ENCODE measurements at regions not wholly inside any gene's neighbourhood (a gene's known extent, or its start where the extent isn't known, plus 50 kb on each side); places are given as distances from the start of the nearest gene placed in this dataset.

DNA sequence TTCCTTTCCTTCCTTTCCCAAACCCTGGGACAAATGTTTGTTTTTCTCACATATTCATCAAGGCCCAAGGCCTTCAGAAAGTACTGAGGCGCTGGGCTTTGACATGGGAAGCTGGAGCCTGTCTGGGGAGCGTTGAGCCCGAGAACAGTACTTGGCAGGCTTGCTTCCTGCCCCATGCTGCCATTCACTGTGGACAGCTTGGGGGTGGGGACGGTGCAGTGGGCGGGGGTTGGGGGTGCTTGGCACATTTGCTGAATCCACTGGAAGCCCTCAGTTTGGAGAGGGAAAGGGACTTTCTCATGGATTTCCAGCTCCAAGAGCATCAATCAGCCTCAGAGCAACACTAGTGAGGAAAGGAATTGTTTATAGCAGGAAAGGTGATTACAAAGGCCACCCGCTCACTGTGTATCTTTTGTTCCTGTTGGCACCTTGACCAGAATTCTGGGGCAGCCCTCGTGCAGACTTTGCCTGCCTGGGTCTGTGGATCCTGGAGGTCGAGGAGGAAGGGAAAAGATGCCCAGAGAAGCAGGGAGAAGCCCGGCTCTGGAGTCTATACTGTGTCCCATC is 199.8 kb upstream of the RGMA start:
- Histone ChIP-seq H3K4me3 (ENCODE audit: low read length in 3 of 3) (no peak overlapping the region), H3K4me1 (ENCODE audit: control insufficient read depth in 2 of 3, insufficient read depth in 2 of 3, low read depth in 1 of 3, low read length in 3 of 3) (no peaks in the 10 kb centered on the region), H3K27me3 (ENCODE audit: control insufficient read depth, insufficient read depth, low read length) (no peaks in the 10 kb centered on the region), H3K27ac (ENCODE audit: low read depth in 2 of 2, low read length in 2 of 2) (no peak overlapping the region), H3K9me3 (ENCODE audit: control insufficient read depth in 2 of 3, insufficient read depth in 1 of 3, low read length in 3 of 3) (no peaks in the 10 kb centered on the region), H3K36me3 (ENCODE audit: control insufficient read depth in 2 of 3, insufficient read depth in 3 of 3, low read length in 3 of 3) (no peaks in the 10 kb centered on the region), H3K9ac (ENCODE audit: low read length in 3 of 3) (no peak overlapping the region)
- TF ChIP-seq, protein P1, sequence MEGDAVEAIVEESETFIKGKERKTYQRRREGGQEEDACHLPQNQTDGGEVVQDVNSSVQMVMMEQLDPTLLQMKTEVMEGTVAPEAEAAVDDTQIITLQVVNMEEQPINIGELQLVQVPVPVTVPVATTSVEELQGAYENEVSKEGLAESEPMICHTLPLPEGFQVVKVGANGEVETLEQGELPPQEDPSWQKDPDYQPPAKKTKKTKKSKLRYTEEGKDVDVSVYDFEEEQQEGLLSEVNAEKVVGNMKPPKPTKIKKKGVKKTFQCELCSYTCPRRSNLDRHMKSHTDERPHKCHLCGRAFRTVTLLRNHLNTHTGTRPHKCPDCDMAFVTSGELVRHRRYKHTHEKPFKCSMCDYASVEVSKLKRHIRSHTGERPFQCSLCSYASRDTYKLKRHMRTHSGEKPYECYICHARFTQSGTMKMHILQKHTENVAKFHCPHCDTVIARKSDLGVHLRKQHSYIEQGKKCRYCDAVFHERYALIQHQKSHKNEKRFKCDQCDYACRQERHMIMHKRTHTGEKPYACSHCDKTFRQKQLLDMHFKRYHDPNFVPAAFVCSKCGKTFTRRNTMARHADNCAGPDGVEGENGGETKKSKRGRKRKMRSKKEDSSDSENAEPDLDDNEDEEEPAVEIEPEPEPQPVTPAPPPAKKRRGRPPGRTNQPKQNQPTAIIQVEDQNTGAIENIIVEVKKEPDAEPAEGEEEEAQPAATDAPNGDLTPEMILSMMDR (IDR thresholded peaks at IDR 0.05; ENCODE audit: borderline replicate concordance, extremely low read depth, insufficient read depth) = no peak
- intact Hi-C loops (cut with DNase I) = no loop called here
- DNase-seq = peak in 2 of 5 donors; percentile 10 to 42
- no peak for FAIRE-seq

DNA sequence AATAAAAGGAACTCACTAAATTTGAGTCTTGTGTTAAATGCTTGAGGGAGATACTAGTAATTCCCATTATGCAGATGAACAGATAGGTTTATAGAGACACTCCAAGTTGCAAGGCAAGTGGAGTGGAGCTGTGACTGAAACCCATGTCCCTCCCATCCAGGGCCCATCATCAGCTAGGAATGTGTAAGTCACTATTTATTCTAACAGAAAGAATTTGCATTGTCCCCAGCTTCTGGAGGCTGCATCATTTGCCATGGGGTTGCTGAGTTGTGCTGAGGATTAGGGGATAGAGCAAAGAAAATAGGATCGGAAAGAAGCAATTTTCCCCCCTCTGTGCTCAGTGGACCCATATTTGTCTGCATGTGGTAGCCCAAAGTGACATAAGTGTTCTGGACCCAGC is 197.4 kb upstream of the RGMA start:
- no peak for DNase-seq
- TF ChIP-seq, protein P1 (IDR thresholded peaks at IDR 0.05; ENCODE audit: borderline replicate concordance, extremely low read depth, insufficient read depth) = no peak
- Histone ChIP-seq H3K27ac (ENCODE audit: low read depth in 2 of 2, low read length in 2 of 2) (no peak overlapping the region), H3K9me3 (ENCODE audit: control insufficient read depth in 2 of 3, insufficient read depth in 1 of 3, low read length in 3 of 3) (no peaks in the 10 kb centered on the region), H3K4me3 (ENCODE audit: low read length in 3 of 3) (no peak overlapping the region), H3K27me3 (ENCODE audit: control insufficient read depth, insufficient read depth, low read length) (no peaks in the 10 kb centered on the region), H3K9ac (ENCODE audit: low read length in 3 of 3) (no peak overlapping the region), H3K4me1 (ENCODE audit: control insufficient read depth in 2 of 3, insufficient read depth in 2 of 3, low read depth in 1 of 3, low read length in 3 of 3) (no peaks in the 10 kb centered on the region), H3K36me3 (ENCODE audit: control insufficient read depth in 2 of 3, insufficient read depth in 3 of 3, low read length in 3 of 3) (no peaks in the 10 kb centered on the region)
- no peak for FAIRE-seq
- intact Hi-C loops (cut with DNase I) = no loop called here

DNA sequence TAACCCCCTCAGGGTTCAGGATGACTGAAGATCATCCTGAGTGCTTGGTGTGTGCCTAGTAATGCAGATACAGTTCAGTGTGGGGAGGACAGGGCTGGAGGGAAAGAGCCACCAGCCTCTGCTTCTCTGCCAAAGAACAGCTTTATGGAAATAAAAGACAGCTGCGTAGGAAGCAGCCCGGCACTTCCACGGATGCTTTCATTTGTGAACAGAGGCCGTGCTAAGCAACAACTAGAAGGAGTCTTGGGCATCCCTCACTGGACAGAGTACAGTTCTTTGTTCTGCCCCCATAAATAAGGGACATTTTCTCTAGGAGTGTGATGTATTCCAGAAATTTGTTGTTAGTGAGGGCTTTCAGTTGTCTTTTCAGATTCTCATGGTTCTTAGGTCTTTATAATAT is 194.8 kb upstream of the RGMA start:
- TF ChIP-seq, protein P1 (IDR thresholded peaks at IDR 0.05; ENCODE audit: borderline replicate concordance, extremely low read depth, insufficient read depth) = no peak
- FAIRE-seq = no peak
- Histone ChIP-seq H3K27me3 (ENCODE audit: control insufficient read depth, insufficient read depth, low read length) (no peaks in the 10 kb centered on the region), H3K4me3 (ENCODE audit: low read length in 3 of 3) (no peak overlapping the region), H3K36me3 (ENCODE audit: control insufficient read depth in 2 of 3, insufficient read depth in 3 of 3, low read length in 3 of 3) (no peaks in the 10 kb centered on the region), H3K4me1 (ENCODE audit: control insufficient read depth in 2 of 3, insufficient read depth in 2 of 3, low read depth in 1 of 3, low read length in 3 of 3) (no peaks in the 10 kb centered on the region), H3K9ac (ENCODE audit: low read length in 3 of 3) (no peak overlapping the region), H3K9me3 (ENCODE audit: control insufficient read depth in 2 of 3, insufficient read depth in 1 of 3, low read length in 3 of 3) (no peaks in the 10 kb centered on the region), H3K27ac (ENCODE audit: low read depth in 2 of 2, low read length in 2 of 2) (no peak overlapping the region)
- intact Hi-C loops (cut with DNase I) = no loop called here
- peak in 1 of 5 donors; percentile 57 for DNase-seq

DNA sequence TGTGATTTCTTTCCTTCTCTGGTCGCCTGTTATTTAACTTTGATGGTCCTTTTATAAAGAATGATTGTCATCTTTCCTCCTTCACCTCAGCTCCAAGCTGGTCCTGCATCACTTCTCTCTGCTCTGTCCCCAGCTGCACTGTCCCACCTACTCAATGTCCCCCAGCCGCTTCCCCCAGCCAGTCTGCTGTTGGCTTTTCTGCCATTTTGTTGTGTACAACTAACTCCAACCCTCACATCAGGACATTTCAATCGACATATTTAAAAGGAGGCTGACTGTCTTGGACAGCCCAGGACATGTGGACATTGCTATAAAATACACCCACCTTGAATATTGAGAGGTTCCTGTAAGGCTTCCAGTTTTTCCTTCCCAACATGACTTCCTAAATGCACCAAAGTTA is 193.8 kb upstream of the RGMA start:
- Histone ChIP-seq H3K27me3 (ENCODE audit: control insufficient read depth, insufficient read depth, low read length) (no peaks in the 10 kb centered on the region), H3K27ac (ENCODE audit: low read depth in 2 of 2, low read length in 2 of 2) (no peak overlapping the region), H3K9me3 (ENCODE audit: control insufficient read depth in 2 of 3, insufficient read depth in 1 of 3, low read length in 3 of 3) (no peaks in the 10 kb centered on the region), H3K9ac (ENCODE audit: low read length in 3 of 3) (no peak overlapping the region), H3K4me3 (ENCODE audit: low read length in 3 of 3) (no peak overlapping the region), H3K36me3 (ENCODE audit: control insufficient read depth in 2 of 3, insufficient read depth in 3 of 3, low read length in 3 of 3) (no peaks in the 10 kb centered on the region), H3K4me1 (ENCODE audit: control insufficient read depth in 2 of 3, insufficient read depth in 2 of 3, low read depth in 1 of 3, low read length in 3 of 3) (no peaks in the 10 kb centered on the region)
- FAIRE-seq (no peak), DNase-seq (no peak)
- intact Hi-C loops (cut with DNase I) = no loop called here
- TF ChIP-seq, protein P1 (IDR thresholded peaks at IDR 0.05; ENCODE audit: borderline replicate concordance, extremely low read depth, insufficient read depth) = no peak

All from kidney (tissue), 13 donors.